K562 (cell line): ENCODE measurements at regions not wholly inside any gene's neighbourhood (a gene's known extent, or its start where the extent isn't known, plus 50 kb on each side); places are given as distances from the start of the nearest gene placed in this dataset.

Source experiments
- ATF4 ChIP-seq: fragments of 450-650 bp; formaldehyde crosslinking; IDR thresholded peaks from 2 replicates; pipeline ENCODE4 v1.4.0; 2022; ENCODE audit warnings: mild to moderate bottlenecking, moderate library complexity
- BCL6 ChIP-seq: fragments of 250-450 bp; sonication (Bioruptor Pico); IDR thresholded peaks from 2 replicates; pipeline ENCODE4 v1.4.0; 2020
- BMI1 ChIP-seq: fragments of 150-350 bp; IDR thresholded peaks from 2 replicates; pipeline ENCODE4 v1.6.1; 2014; ENCODE audit warnings: low read length
- BRD9 ChIP-seq: fragments of 450-650 bp; IDR thresholded peaks from 2 replicates; pipeline ENCODE4 v1.6.1; 2018; ENCODE audit warnings: low read depth; ENCODE audit not compliant: partially characterized antibody
- C11orf30 ChIP-seq: fragments of 450-650 bp; IDR thresholded peaks from 2 replicates; pipeline ENCODE4 v1.6.1; 2016; ENCODE audit warnings: low read depth, mild to moderate bottlenecking
- EGR1 ChIP-seq: fragments of 450-650 bp; conservative IDR thresholded peaks from 2 replicates; pipeline ENCODE4 v1.6.1; 2017; ENCODE audit warnings: mild to moderate bottlenecking
- KLF10 ChIP-seq: fragments of 250-450 bp; sonication (Bioruptor Pico); IDR thresholded peaks from 2 replicates; pipeline ENCODE4 v1.6.1; 2021; ENCODE audit warnings: matching md5 sums
- LCOR ChIP-seq: sonication (generic); formaldehyde crosslinking; IDR thresholded peaks from 2 replicates; pipeline ENCODE4 v1.8.0; 2022; ENCODE audit warnings: mild to moderate bottlenecking, missing genetic modification reagents
- MAFG ChIP-seq: fragments of 450-650 bp; conservative IDR thresholded peaks from 2 replicates; pipeline ENCODE4 v1.6.1; 2016; ENCODE audit warnings: missing genetic modification characterization, missing compliant biosample characterization
- MAFK ChIP-seq: IDR thresholded peaks from 2 replicates; pipeline ENCODE4 v1.6.1; 2011; ENCODE audit warnings: low read length, improper control_type of control experiment
- MLX ChIP-seq, 2 experiments: fragments of 450-650 bp in 1 of 2; sonication (generic) in 1 of 2; formaldehyde crosslinking; conservative IDR thresholded peaks; 2 replicates each; pipeline versions ENCODE4 v1.4.0 to v1.8.1; 2020 to 2022; ENCODE audit warnings: mild to moderate bottlenecking in 1 of 2, missing genetic modification reagents in 1 of 2
- NFYB ChIP-seq: IDR thresholded peaks from 2 replicates; pipeline ENCODE4 v1.6.1; 2011; ENCODE audit warnings: mild to moderate bottlenecking, moderate library complexity; ENCODE audit not compliant: insufficient read length; ENCODE audit errors: extremely low read depth
- PHB2 ChIP-seq: fragments of 450-650 bp; IDR thresholded peaks from 2 replicates; pipeline ENCODE4 v1.6.1; 2017; ENCODE audit warnings: low read depth
- POLR2B ChIP-seq: fragments of 450-650 bp; IDR thresholded peaks from 2 replicates; pipeline ENCODE4 v1.6.1; 2018; ENCODE audit warnings: low read depth; ENCODE audit not compliant: partially characterized antibody
- PREB ChIP-seq: sonication (generic); formaldehyde crosslinking; IDR thresholded peaks from 2 replicates; pipeline ENCODE4 v1.8.1; 2023; ENCODE audit warnings: mild to moderate bottlenecking, missing genetic modification reagents
- PRMT5 ChIP-seq: sonication (generic); formaldehyde crosslinking; IDR thresholded peaks from 2 replicates; pipeline ENCODE4 v1.5.0; 2020; ENCODE audit warnings: missing genetic modification reagents
- SMARCA4 ChIP-seq: fragments of 450-650 bp; IDR thresholded peaks from 2 replicates; pipeline ENCODE4 v1.6.1; 2016
- TAF1 ChIP-seq: IDR thresholded peaks from 2 replicates; pipeline ENCODE4 v1.6.1; 2011; ENCODE audit warnings: mild to moderate bottlenecking, low read length, moderate library complexity; ENCODE audit not compliant: insufficient read depth, control insufficient read depth, severe bottlenecking; ENCODE audit errors: extremely low read depth
- TCF3 ChIP-seq: sonication (generic); formaldehyde crosslinking; IDR thresholded peaks from 2 replicates; pipeline ENCODE4 v1.4.0; 2020; ENCODE audit warnings: mild to moderate bottlenecking, missing genetic modification reagents
- ZFX ChIP-seq: sonication (generic); formaldehyde crosslinking; IDR thresholded peaks from 2 replicates; pipeline ENCODE4 v1.8.0; 2022; ENCODE audit warnings: mild to moderate bottlenecking, missing genetic modification reagents, moderate library complexity
- ZNF518B ChIP-seq: fragments of 250-450 bp; sonication (Bioruptor Pico); IDR thresholded peaks from 2 replicates; pipeline ENCODE4 v1.5.0; 2021; ENCODE audit warnings: mild to moderate bottlenecking, moderate library complexity

- TF ChIP-seq ZNF518B (CRISPR knock-in tag) (no peak), KLF10 (CRISPR knock-in tag) (no peak), LCOR (CRISPR knock-in tag) (no peak), BMI1 (no peak), PREB (CRISPR knock-in tag) (no peak), PHB2 (no peak), TCF3 (CRISPR knock-in tag) (no peak), MAFK (peak; percentile 42; the same call in 1 of the 2 replicates), MAFG (tag) (peak; percentile 48), PRMT5 (CRISPR knock-in tag) (no peak), MLX (CRISPR knock-in tag; conservative IDR thresholded peaks at IDR 0.05) (no peak), ZFX (CRISPR knock-in tag) (no peak), POLR2B (no peak), NFYB (no peak), C11orf30 (peak; percentile 49; the same call in 1 of the 2 replicates), TAF1 (no peak), SMARCA4 (no peak), ATF4 (no peak), EGR1 (no peak), BRD9 (no peak), BCL6 (CRISPR knock-in tag) (no peak)
- TF ChIP-seq, all 486 proteins: peak for 5
Measured at GRCh38 chr4:169922632-169923276, 103.4 kb downstream of the MFAP3L start (continued).
